ENCODE measurements at regions not wholly inside any gene's neighbourhood (a gene's known extent, or its start where the extent isn't known, plus 50 kb on each side); places are given as distances from the start of the nearest gene placed in this dataset.
"Not testable (repeated sequence)": the region's sequence is repeated elsewhere in the genome, so short reads cannot be mapped to it uniquely, and the experiment has no call there.

DNA sequence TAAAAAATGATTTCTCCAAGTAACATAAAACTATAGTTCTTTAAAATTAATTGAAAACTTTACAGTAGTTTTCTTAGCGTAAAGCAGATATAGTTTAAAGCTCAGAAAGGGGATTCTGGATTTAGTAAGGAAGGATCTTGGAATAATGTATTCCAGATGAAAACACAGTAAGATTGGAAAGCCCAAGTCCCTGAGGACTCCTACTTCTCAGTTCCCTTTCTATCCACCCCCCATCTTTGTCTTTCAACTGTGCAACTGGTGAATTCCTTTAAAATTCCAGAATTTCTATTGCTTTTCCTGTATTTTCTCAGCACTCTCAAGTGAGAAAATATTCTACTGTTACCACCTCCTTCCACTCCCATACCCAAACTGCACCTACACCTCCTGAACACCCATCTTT is 184.5 kb upstream of the FBN2 start:
- no peak overlapping the region for H3K27ac Mint-ChIP-seq (ENCODE audit: unreplicated experiment)
- no peaks in the 10 kb centered on the region for H3K9me3 Mint-ChIP-seq (ENCODE audit: unreplicated experiment)
- H3K36me3 Mint-ChIP-seq (ENCODE audit: insufficient read depth, unreplicated experiment) = no peaks in the 10 kb centered on the region
- H3K4me1 Mint-ChIP-seq (ENCODE audit: low read depth, unreplicated experiment) = no peaks in the 10 kb centered on the region
- TF ChIP-seq, protein P1, sequence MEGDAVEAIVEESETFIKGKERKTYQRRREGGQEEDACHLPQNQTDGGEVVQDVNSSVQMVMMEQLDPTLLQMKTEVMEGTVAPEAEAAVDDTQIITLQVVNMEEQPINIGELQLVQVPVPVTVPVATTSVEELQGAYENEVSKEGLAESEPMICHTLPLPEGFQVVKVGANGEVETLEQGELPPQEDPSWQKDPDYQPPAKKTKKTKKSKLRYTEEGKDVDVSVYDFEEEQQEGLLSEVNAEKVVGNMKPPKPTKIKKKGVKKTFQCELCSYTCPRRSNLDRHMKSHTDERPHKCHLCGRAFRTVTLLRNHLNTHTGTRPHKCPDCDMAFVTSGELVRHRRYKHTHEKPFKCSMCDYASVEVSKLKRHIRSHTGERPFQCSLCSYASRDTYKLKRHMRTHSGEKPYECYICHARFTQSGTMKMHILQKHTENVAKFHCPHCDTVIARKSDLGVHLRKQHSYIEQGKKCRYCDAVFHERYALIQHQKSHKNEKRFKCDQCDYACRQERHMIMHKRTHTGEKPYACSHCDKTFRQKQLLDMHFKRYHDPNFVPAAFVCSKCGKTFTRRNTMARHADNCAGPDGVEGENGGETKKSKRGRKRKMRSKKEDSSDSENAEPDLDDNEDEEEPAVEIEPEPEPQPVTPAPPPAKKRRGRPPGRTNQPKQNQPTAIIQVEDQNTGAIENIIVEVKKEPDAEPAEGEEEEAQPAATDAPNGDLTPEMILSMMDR (IDR thresholded peaks at IDR 0.05; ENCODE audit: insufficient read depth in 1 of 2, low read depth in 1 of 2, low read length in 1 of 2, severe bottlenecking in 1 of 2, unreplicated experiment in 1 of 2) = no peak
- no TSS peak for BruUV-seq (replicated peaks)
- H3K4me1 ChIP-seq = no peaks in the 10 kb centered on the region
- no peak overlapping the region for H3K4me3 Mint-ChIP-seq (ENCODE audit: unreplicated experiment)
- ChIA-PET POLR2A (no interaction called here), CTCF (no interaction called here)
- H3K27me3 Mint-ChIP-seq (ENCODE audit: insufficient read depth, unreplicated experiment) = no peaks in the 10 kb centered on the region
- no peaks in the 10 kb centered on the region for H3K36me3 ChIP-seq (ENCODE audit: control insufficient read depth, insufficient read depth, low read length)
- no peak overlapping the region for H3K4me3 ChIP-seq (ENCODE audit: low read depth, low read length)
- no peaks in the 10 kb centered on the region for H3K27me3 ChIP-seq (replicated peaks; ENCODE audit: control insufficient read depth, insufficient read depth, low read length)
- H3K9me3 ChIP-seq = no peaks in the 10 kb centered on the region
- no peak for DNase-seq
- intact Hi-C loops (cut with micrococcal nuclease; ENCODE audit: unreplicated experiment) = no loop called here

DNA sequence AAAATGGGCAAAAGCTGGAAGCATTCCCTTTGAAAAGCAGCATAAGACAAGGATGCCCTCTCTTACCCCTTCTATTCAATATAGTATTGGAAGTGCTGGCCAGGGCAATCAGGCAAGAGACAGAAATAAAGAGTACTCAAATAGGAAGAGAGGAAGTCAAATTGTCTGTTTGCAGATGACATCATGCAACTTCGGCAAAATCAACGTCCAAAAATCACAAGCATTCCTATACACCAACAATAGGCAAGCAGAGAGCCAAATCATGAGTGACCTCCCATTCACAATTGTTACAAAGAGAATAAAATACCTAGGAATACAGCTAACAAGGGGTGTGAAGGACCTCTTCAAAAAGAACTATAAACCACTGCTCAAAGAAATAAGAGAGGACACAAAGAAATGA is 192.0 kb upstream of the FBN2 start:
- H3K36me3 ChIP-seq (ENCODE audit: control insufficient read depth, insufficient read depth, low read length); CTCF ChIA-PET; H3K9me3 ChIP-seq; H3K4me1 ChIP-seq; DNase-seq; H3K27ac Mint-ChIP-seq (ENCODE audit: unreplicated experiment); H3K9me3 Mint-ChIP-seq (ENCODE audit: unreplicated experiment); H3K27me3 Mint-ChIP-seq (ENCODE audit: insufficient read depth, unreplicated experiment); intact Hi-C loops (cut with micrococcal nuclease; ENCODE audit: unreplicated experiment); POLR2A ChIA-PET; H3K4me3 ChIP-seq (ENCODE audit: low read depth, low read length); H3K4me1 Mint-ChIP-seq (ENCODE audit: low read depth, unreplicated experiment); BruUV-seq (replicated peaks); H3K27me3 ChIP-seq (replicated peaks; ENCODE audit: control insufficient read depth, insufficient read depth, low read length); H3K4me3 Mint-ChIP-seq (ENCODE audit: unreplicated experiment); H3K36me3 Mint-ChIP-seq (ENCODE audit: insufficient read depth, unreplicated experiment): not testable (repeated sequence)

DNA sequence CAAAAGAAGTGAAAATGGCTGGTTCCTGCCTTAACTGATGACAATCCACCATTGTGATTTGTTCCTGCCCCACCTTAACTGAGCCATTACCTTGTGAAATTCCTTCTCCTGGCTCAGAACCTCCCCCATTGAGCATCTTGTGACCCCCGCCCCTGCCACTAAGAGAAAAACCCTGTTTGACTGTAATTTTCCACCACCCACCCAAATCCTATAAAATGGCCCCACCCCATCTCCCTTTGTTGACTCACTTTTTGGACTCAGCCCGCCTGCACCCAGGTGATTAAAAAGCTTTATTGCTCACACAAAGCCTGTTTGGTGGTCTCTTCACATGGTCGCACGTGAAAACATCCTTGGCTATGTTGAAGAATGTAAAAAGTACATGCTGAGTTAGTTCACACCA is 197.6 kb upstream of the FBN2 start:
- H3K4me3 Mint-ChIP-seq (ENCODE audit: unreplicated experiment); CTCF ChIA-PET; DNase-seq; H3K27ac Mint-ChIP-seq (ENCODE audit: unreplicated experiment); H3K9me3 Mint-ChIP-seq (ENCODE audit: unreplicated experiment); H3K27me3 ChIP-seq (replicated peaks; ENCODE audit: control insufficient read depth, insufficient read depth, low read length); H3K27me3 Mint-ChIP-seq (ENCODE audit: insufficient read depth, unreplicated experiment); BruUV-seq (replicated peaks); POLR2A ChIA-PET; H3K36me3 Mint-ChIP-seq (ENCODE audit: insufficient read depth, unreplicated experiment); H3K4me3 ChIP-seq (ENCODE audit: low read depth, low read length); H3K4me1 Mint-ChIP-seq (ENCODE audit: low read depth, unreplicated experiment); H3K9me3 ChIP-seq; H3K36me3 ChIP-seq (ENCODE audit: control insufficient read depth, insufficient read depth, low read length); H3K4me1 ChIP-seq: not testable (repeated sequence)
- intact Hi-C loops (cut with micrococcal nuclease; ENCODE audit: unreplicated experiment) = loop anchor here (5.0 kb wide), 1 partner anchor 423 kb away; no protein-coding TSS in a partner anchor

DNA sequence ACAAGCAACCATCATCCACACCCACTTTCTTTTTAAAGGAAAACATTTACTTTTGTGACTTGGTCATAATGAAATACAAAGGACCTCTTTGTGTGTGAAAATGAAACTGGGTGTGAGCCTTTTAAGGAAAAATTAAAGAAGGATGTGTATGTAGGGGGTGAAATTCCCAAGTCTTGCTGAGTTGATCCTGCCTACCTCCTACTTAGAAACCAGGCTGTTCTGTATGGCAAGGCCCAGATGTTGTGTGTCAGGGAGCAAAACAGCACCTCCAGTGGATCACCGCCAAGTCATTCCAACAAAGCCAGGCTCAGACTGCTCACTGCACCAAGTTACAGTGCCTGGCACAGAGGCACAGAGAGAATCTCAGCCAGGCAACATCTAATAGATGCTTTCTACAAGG is 198.5 kb upstream of the FBN2 start:
- Mint-ChIP-seq H3K27ac (ENCODE audit: unreplicated experiment) (no peak overlapping the region), H3K36me3 (ENCODE audit: insufficient read depth, unreplicated experiment) (no peaks in the 10 kb centered on the region), H3K27me3 (ENCODE audit: insufficient read depth, unreplicated experiment) (peaks cover 6% of the 10 kb centered on the region), H3K4me3 (ENCODE audit: unreplicated experiment) (no peak overlapping the region), H3K9me3 (ENCODE audit: unreplicated experiment) (no peaks in the 10 kb centered on the region), H3K4me1 (ENCODE audit: low read depth, unreplicated experiment) (no peaks in the 10 kb centered on the region)
- Histone ChIP-seq H3K4me3 (ENCODE audit: low read depth, low read length) (no peak overlapping the region), H3K9me3 (no peaks in the 10 kb centered on the region), H3K4me1 (no peaks in the 10 kb centered on the region), H3K36me3 (ENCODE audit: control insufficient read depth, insufficient read depth, low read length) (no peaks in the 10 kb centered on the region), H3K27me3 (replicated peaks; ENCODE audit: control insufficient read depth, insufficient read depth, low read length) (no peaks in the 10 kb centered on the region)
- ChIA-PET POLR2A (no interaction called here), CTCF (no interaction called here)
- no TSS peak for BruUV-seq (replicated peaks)
- TF ChIP-seq, protein P1 (IDR thresholded peaks at IDR 0.05; ENCODE audit: insufficient read depth in 1 of 2, low read depth in 1 of 2, low read length in 1 of 2, severe bottlenecking in 1 of 2, unreplicated experiment in 1 of 2) = no peak
- intact Hi-C loops (cut with micrococcal nuclease; ENCODE audit: unreplicated experiment) = loop anchor here (5.0 kb wide), 1 partner anchor 424 kb away; no protein-coding TSS in a partner anchor
- no peak for DNase-seq
